ENCODE measurements at regions not wholly inside any gene's neighbourhood (a gene's known extent, or its start where the extent isn't known, plus 50 kb on each side); places are given as distances from the start of the nearest gene placed in this dataset.

DNA sequence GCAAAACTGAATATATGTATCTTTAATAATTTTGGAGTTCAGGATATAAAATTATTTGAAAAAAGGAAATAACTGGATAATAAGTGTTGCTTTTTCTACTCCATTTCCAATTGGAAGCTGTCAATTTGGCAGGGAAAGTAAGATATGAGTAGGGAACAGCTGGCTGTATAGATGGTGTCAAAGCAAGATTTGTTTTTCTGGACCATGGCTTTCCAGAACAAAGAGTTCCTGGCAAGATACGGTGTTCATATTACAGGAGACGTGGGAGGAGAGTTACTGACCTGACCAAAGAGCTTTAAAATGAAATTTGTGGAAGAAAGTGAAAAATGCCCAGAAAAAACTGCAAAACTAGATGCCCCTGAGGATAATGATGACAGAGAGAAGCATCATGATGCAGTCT is 442.7 kb upstream of the KIRREL3 start (continued):
- TF ChIP-seq, protein P1, sequence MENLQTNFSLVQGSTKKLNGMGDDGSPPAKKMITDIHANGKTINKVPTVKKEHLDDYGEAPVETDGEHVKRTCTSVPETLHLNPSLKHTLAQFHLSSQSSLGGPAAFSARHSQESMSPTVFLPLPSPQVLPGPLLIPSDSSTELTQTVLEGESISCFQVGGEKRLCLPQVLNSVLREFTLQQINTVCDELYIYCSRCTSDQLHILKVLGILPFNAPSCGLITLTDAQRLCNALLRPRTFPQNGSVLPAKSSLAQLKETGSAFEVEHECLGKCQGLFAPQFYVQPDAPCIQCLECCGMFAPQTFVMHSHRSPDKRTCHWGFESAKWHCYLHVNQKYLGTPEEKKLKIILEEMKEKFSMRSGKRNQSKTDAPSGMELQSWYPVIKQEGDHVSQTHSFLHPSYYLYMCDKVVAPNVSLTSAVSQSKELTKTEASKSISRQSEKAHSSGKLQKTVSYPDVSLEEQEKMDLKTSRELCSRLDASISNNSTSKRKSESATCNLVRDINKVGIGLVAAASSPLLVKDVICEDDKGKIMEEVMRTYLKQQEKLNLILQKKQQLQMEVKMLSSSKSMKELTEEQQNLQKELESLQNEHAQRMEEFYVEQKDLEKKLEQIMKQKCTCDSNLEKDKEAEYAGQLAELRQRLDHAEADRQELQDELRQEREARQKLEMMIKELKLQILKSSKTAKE (IDR thresholded peaks at IDR 0.05; ENCODE audit: low read depth, poor library complexity, severe bottlenecking) = no peak
- no peak for TF ChIP-seq NFXL1 (IDR thresholded peaks at IDR 0.05; ENCODE audit: borderline replicate concordance)
- no peak for TF ChIP-seq IRF4 (IDR thresholded peaks at IDR 0.05; ENCODE audit: low read depth, low read length)
- TF ChIP-seq, protein P2, sequence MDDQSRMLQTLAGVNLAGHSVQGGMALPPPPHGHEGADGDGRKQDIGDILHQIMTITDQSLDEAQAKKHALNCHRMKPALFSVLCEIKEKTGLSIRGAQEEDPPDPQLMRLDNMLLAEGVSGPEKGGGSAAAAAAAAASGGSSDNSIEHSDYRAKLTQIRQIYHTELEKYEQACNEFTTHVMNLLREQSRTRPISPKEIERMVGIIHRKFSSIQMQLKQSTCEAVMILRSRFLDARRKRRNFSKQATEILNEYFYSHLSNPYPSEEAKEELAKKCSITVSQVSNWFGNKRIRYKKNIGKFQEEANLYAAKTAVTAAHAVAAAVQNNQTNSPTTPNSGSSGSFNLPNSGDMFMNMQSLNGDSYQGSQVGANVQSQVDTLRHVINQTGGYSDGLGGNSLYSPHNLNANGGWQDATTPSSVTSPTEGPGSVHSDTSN (IDR thresholded peaks at IDR 0.05; ENCODE audit: insufficient replicate concordance, low read depth, low read length) = no peak
- no peak for TF ChIP-seq MEF2A (IDR thresholded peaks at IDR 0.05; ENCODE audit: insufficient read depth, low read depth, low read length)

DNA sequence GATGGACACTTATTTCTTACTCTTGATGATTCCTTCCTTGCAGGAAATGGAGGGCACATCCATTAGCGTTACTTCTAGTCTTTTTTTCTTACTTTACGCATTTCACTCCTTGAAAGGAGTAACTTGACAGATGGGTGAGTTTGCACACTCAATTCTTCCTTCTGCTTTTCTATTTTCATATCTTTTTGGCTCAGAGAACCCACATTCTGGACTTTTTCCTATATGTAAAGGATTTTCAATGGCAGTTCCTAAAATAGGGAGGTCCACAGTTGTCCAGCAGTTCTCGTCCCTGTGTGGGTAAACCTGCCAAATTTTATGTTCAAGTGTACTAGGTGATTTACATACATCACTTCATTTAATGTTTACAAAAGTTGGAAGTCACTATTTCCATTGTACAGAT is 440.0 kb upstream of the KIRREL3 start:
- no peaks in the 10 kb centered on the region for H4K20me1 ChIP-seq (ENCODE audit: control insufficient read depth, insufficient read depth)
- no peak overlapping the region for H3K9ac ChIP-seq (ENCODE audit: control insufficient read depth, insufficient read depth, low read length)
- BruUV-seq (replicated peaks) = no TSS peak
- H3K27me3 ChIP-seq (replicated peaks in 1 of 2; ENCODE audit: control insufficient read depth in 2 of 2, insufficient read depth in 2 of 2, low read length in 1 of 2) = 0 out of 4 replicates have a peak, but pooled peaks cover 0 to 3% of the 10 kb centered on the region in 2 experiments
- DNase-seq (ENCODE audit: low read depth, low spot score) = no peak
- no peaks in the 10 kb centered on the region for H3K4me1 ChIP-seq (ENCODE audit: control insufficient read depth, insufficient read depth, low read length)
- SMC1A ChIA-PET (ENCODE audit: uncharacterized antibody, unreplicated experiment) = interaction anchor here (0.5 to 0.7 kb wide), 2 partner anchors 128 to 284 kb away, joined by 3 to 4 read pairs; no protein-coding TSS in a partner anchor
- H3K4me2 ChIP-seq (ENCODE audit: control insufficient read depth, insufficient read depth) = no peak overlapping the region
- RAD21 ChIA-PET (ENCODE audit: unreplicated experiment) = no interaction called here
- WGBS (ENCODE audit: insufficient coverage, insufficient replicate concordance, low lambda C conversion rate, missing lambda C conversion rate) = 15% methylated on average over 3 of the region's 3 CpGs
- no peaks in the 10 kb centered on the region for H3K36me3 ChIP-seq (ENCODE audit: control insufficient read depth in 2 of 2, insufficient read depth in 2 of 2, low read length in 1 of 2)
- CTCF ChIA-PET = no interaction called here
- ATAC-seq = no peak
- FAIRE-seq = no peak
- no peaks in the 10 kb centered on the region for H3K9me3 ChIP-seq (replicated peaks; ENCODE audit: control insufficient read depth, insufficient read depth, low read length)
- in situ Hi-C loops (cut with MboI) = no loop called here
- POLR2A ChIA-PET = no interaction called here
- intact Hi-C loops (cut with micrococcal nuclease; ENCODE audit: unreplicated experiment) = no loop called here
- no peak overlapping the region for H3K27ac ChIP-seq (ENCODE audit: control insufficient read depth, insufficient read depth)
- H3K79me2 ChIP-seq (ENCODE audit: control insufficient read depth, insufficient read depth, low read length) = no peaks in the 10 kb centered on the region
- H2AFZ ChIP-seq (ENCODE audit: control insufficient read depth, low read depth, low read length) = no peak overlapping the region
- no peak overlapping the region for H3K4me3 ChIP-seq
- no peak for TF ChIP-seq ZNF217 (IDR thresholded peaks at IDR 0.05)
- TF ChIP-seq MYC (IDR thresholded peaks at IDR 0.05; ENCODE audit: insufficient read depth, insufficient read length, insufficient replicate concordance, low read length, severe bottlenecking) = no peak
- TF ChIP-seq, protein P3, sequence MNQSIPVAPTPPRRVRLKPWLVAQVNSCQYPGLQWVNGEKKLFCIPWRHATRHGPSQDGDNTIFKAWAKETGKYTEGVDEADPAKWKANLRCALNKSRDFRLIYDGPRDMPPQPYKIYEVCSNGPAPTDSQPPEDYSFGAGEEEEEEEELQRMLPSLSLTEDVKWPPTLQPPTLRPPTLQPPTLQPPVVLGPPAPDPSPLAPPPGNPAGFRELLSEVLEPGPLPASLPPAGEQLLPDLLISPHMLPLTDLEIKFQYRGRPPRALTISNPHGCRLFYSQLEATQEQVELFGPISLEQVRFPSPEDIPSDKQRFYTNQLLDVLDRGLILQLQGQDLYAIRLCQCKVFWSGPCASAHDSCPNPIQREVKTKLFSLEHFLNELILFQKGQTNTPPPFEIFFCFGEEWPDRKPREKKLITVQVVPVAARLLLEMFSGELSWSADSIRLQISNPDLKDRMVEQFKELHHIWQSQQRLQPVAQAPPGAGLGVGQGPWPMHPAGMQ (IDR thresholded peaks at IDR 0.05; ENCODE audit: borderline replicate concordance) = no peak
- TF ChIP-seq WRNIP1 (IDR thresholded peaks at IDR 0.05; ENCODE audit: borderline replicate concordance, low read depth, low read length) = no peak
- no peak for TF ChIP-seq EED (IDR thresholded peaks at IDR 0.05; ENCODE audit: low read depth)
- no peak for TF ChIP-seq TCF3 (IDR thresholded peaks at IDR 0.05; ENCODE audit: borderline replicate concordance, insufficient read depth, low read depth, low read length)
- no peak for TF ChIP-seq NR2F1 (conservative IDR thresholded peaks at IDR 0.05)
- no peak for TF ChIP-seq IKZF2 (IDR thresholded peaks at IDR 0.05)
- no peak for TF ChIP-seq RFX5 (IDR thresholded peaks at IDR 0.05; ENCODE audit: low read depth, low read length)
- TF ChIP-seq PML (IDR thresholded peaks at IDR 0.05; ENCODE audit: low read length) = no peak
- no peak for TF ChIP-seq RB1 (IDR thresholded peaks at IDR 0.05; ENCODE audit: borderline replicate concordance)
- TF ChIP-seq MAX (IDR thresholded peaks at IDR 0.05; ENCODE audit: low read depth, low read length) = no peak

All from GM12878 (cell line).